Endothelial cell of umbilical vein (primary cell): ENCODE measurements at regions not wholly inside any gene's neighbourhood (a gene's known extent, or its start where the extent isn't known, plus 50 kb on each side); places are given as distances from the start of the nearest gene placed in this dataset.

Source experiments
- BruUV-seq: library from RNA; stranded (reverse); fragments of 400-500 nt; replicated peaks from 2 replicates; lab custom pipeline; 2021; lab: Mats Ljungman, UMichigan
- CTCF ChIA-PET: fragments of 300-600, 350-600 bp; sonication (Branson Sonifier 250); formaldehyde crosslinking; loops from one replicate; lab custom pipeline; 2021; ENCODE audit warnings: antibody characterized with exemption, inconsistent platforms; lab: Charles Lee
- POLR2A ChIA-PET: fragments of 300-600, 350-600 bp; sonication (Branson Sonifier 250); formaldehyde crosslinking; loops from one replicate; lab custom pipeline; 2021; ENCODE audit warnings: antibody characterized with exemption, inconsistent platforms; lab: Charles Lee
- DNase-seq: peaks from one replicate; pipeline ENCODE4 v3.0.0-alpha.2; 2011; ENCODE audit warnings: low read depth, low spot score
- FAIRE-seq: peaks from 2 replicates; lab custom pipeline; 2011; peaks lifted over from hg19 to GRCh38; lab: Jason Lieb, UNC
- H2AFZ ChIP-seq: 2 replicates; pipeline ENCODE4 v1.6.0; 2012; ENCODE audit warnings: low read depth, low read length, control low read depth, inconsistent platforms
- H3K27ac ChIP-seq: 2 replicates; pipeline ENCODE4 v1.5.1; 2011; ENCODE audit warnings: low read depth, mild to moderate bottlenecking, control low read depth, low read length, moderate library complexity; ENCODE audit not compliant: insufficient read depth
- H3K27me3 ChIP-seq, 2 experiments: 2 replicates each; pipeline versions ENCODE4 v1.6.0 to v1.6.1; 2011; ENCODE audit warnings: low read length in 2 of 2, mixed read lengths in 1 of 2; ENCODE audit not compliant: control insufficient read depth in 2 of 2, insufficient read depth in 2 of 2
- H3K36me3 ChIP-seq, 2 experiments: 2 replicates in 1 of 2; 3 replicates in 1 of 2; pipeline ENCODE4 v1.5.1; 2011; ENCODE audit warnings: low read length in 2 of 2, mild to moderate bottlenecking in 1 of 2, moderate library complexity in 1 of 2; ENCODE audit not compliant: control insufficient read depth in 2 of 2, insufficient read depth in 2 of 2; ENCODE audit errors: extremely low read depth in 1 of 2
- H3K4me1 ChIP-seq: 3 replicates; pipeline ENCODE4 v1.5.1; 2011; ENCODE audit warnings: mild to moderate bottlenecking, low read length; ENCODE audit not compliant: control insufficient read depth, insufficient read depth; ENCODE audit errors: extremely low read depth
- H3K4me2 ChIP-seq: 2 replicates; pipeline ENCODE4 v1.6.1; 2011; ENCODE audit warnings: low read length, control low read depth, mixed read lengths; ENCODE audit not compliant: insufficient read depth
- H3K4me3 ChIP-seq, 3 experiments: fragments of 200-600 bp in 1 of 3; sonication (generic), shearing (Covaris generic) in 1 of 3; replicated peaks in 1 of 3; 2 replicates each; pipeline ENCODE4 v1.5.1; 2011 to 2016; ENCODE audit warnings: control low read depth in 3 of 3, low read length in 3 of 3, mild to moderate bottlenecking in 2 of 3, inconsistent platforms in 1 of 3, low read depth in 1 of 3, moderate library complexity in 1 of 3; ENCODE audit not compliant: insufficient read depth in 1 of 3
- H3K79me2 ChIP-seq: 2 replicates; pipeline ENCODE4 v1.6.0; 2012; ENCODE audit warnings: low read length, inconsistent platforms; ENCODE audit not compliant: control insufficient read depth, insufficient read depth
- H3K9ac ChIP-seq: replicated peaks from 2 replicates; pipeline ENCODE3; 2011; ENCODE audit warnings: low read length, control low read depth; ENCODE audit not compliant: insufficient read depth; ENCODE audit errors: extremely low read depth
- H3K9me1 ChIP-seq: replicated peaks from 3 replicates; pipeline ENCODE4 v1.6.0; 2011; ENCODE audit warnings: mild to moderate bottlenecking, low read length; ENCODE audit not compliant: control insufficient read depth, insufficient read depth; ENCODE audit errors: extremely low read depth
- H3K9me3 ChIP-seq: replicated peaks from 2 replicates; pipeline ENCODE4 v1.5.1; 2012; ENCODE audit warnings: low read length, inconsistent platforms; ENCODE audit not compliant: control insufficient read depth, insufficient read depth
- H4K20me1 ChIP-seq: replicated peaks from 2 replicates; pipeline ENCODE3; 2011; ENCODE audit warnings: mild to moderate bottlenecking, low read length; ENCODE audit not compliant: control insufficient read depth, insufficient read depth; ENCODE audit errors: extremely low read depth
- EZH2 ChIP-seq: IDR thresholded peaks from 2 replicates; pipeline ENCODE4 v1.6.1; 2012; ENCODE audit warnings: borderline replicate concordance, low read depth, mild to moderate bottlenecking, moderate library complexity, low read length, inconsistent platforms; ENCODE audit not compliant: severe bottlenecking
- FOS ChIP-seq: IDR thresholded peaks from 2 replicates; pipeline ENCODE4 v1.6.1; 2011; ENCODE audit warnings: mild to moderate bottlenecking, low read length, moderate library complexity, borderline replicate concordance; ENCODE audit not compliant: insufficient read depth
- GATA2 ChIP-seq: IDR thresholded peaks from 2 replicates; pipeline ENCODE4 v1.7.0; 2011; ENCODE audit warnings: low read depth, mild to moderate bottlenecking, moderate library complexity, mixed read lengths, low read length; ENCODE audit not compliant: insufficient read length, insufficient read depth
- JUN ChIP-seq: IDR thresholded peaks from 2 replicates; pipeline ENCODE4 v1.6.1; 2011; ENCODE audit warnings: borderline replicate concordance, low read depth; ENCODE audit not compliant: insufficient read length, insufficient read depth
- MYC ChIP-seq: IDR thresholded peaks from one replicate; pipeline ENCODE4 v1.6.1; 2011; ENCODE audit warnings: mild to moderate bottlenecking, low read depth, low read length
- POLR2A ChIP-seq: IDR thresholded peaks from 2 replicates; pipeline ENCODE4 v1.6.1; 2012; ENCODE audit warnings: low read depth, mild to moderate bottlenecking, control low read depth, low read length
- POLR2AphosphoS5 ChIP-seq: IDR thresholded peaks from 2 replicates; pipeline ENCODE4 v1.6.1; 2012; ENCODE audit warnings: low read depth, mild to moderate bottlenecking, control low read depth, low read length, moderate library complexity; ENCODE audit not compliant: insufficient read depth
- dilution Hi-C: fragments of 300-500 bp; cut with MboI; formaldehyde crosslinking; loops from one replicate; pipeline ENCODE4 v1.15.0; 2019; ENCODE audit warnings: low sequenced_read_pairs; ENCODE audit not compliant: extremely low pct_ligation_motif_present
- intact Hi-C: fragments of 100-400 bp; cut with micrococcal nuclease; formaldehyde crosslinking; loops from one replicate; pipeline ENCODE4 v1.10.0; 2022
- TF ChIP-seq, protein P1 (sequence below), 2 donors: IDR thresholded peaks; 1 replicate in 1 of 2; 2 replicates in 1 of 2; pipeline ENCODE4 v1.5.1; 2011; ENCODE audit warnings: low read length in 2 of 2, mild to moderate bottlenecking in 2 of 2, moderate library complexity in 2 of 2, control low read depth in 1 of 2, inconsistent platforms in 1 of 2, low read depth in 1 of 2; ENCODE audit not compliant: insufficient read depth in 1 of 2; ENCODE audit errors: extremely low read depth in 1 of 2
- TF ChIP-seq, protein P2 (sequence below): IDR thresholded peaks from 2 replicates; pipeline ENCODE4 v1.6.1; 2011; ENCODE audit not compliant: insufficient read depth, insufficient read length

DNA sequence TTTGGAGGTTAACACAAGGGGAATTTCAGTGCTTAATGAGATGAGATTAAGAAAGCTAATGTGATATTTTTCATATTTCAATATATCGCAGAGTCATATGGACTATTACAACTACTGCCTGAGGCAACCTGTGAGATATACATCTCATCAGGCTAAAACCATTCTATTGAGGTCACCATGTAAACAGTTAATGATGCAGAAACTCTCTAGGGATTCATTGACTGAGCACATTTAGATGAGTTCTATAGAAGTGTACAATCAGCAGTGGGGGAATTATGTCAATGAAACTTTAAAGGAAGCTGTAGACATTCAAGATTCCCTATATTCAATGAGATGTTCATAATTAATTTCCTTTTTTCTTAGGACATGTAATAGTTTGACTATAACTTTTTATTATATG is 687.4 kb upstream of the SYT4 start:
- CTCF ChIA-PET: no interaction called here
- BruUV-seq: no TSS peak
- no peak for FAIRE-seq

More for the DNA sequence above, 687.4 kb upstream of the SYT4 start:
- Histone ChIP-seq H3K4me1 (no peaks in the 10 kb centered on the region), H2AFZ (no peak overlapping the region), H3K27me3 (no peaks in the 10 kb centered on the region), H3K79me2 (no peaks in the 10 kb centered on the region), H4K20me1 (no peaks in the 10 kb centered on the region), H3K4me3 (no peak overlapping the region), H3K9ac (no peak overlapping the region), H3K27ac (no peak overlapping the region), H3K36me3 (no peaks in the 10 kb centered on the region), H3K9me3 (no peaks in the 10 kb centered on the region), H3K9me1 (no peaks in the 10 kb centered on the region), H3K4me2 (no peak overlapping the region)
- POLR2A ChIA-PET: no interaction called here
- dilution Hi-C loops (no loop called here), intact Hi-C loops (no loop called here)
- no peak for DNase-seq
- TF ChIP-seq, protein P1, sequence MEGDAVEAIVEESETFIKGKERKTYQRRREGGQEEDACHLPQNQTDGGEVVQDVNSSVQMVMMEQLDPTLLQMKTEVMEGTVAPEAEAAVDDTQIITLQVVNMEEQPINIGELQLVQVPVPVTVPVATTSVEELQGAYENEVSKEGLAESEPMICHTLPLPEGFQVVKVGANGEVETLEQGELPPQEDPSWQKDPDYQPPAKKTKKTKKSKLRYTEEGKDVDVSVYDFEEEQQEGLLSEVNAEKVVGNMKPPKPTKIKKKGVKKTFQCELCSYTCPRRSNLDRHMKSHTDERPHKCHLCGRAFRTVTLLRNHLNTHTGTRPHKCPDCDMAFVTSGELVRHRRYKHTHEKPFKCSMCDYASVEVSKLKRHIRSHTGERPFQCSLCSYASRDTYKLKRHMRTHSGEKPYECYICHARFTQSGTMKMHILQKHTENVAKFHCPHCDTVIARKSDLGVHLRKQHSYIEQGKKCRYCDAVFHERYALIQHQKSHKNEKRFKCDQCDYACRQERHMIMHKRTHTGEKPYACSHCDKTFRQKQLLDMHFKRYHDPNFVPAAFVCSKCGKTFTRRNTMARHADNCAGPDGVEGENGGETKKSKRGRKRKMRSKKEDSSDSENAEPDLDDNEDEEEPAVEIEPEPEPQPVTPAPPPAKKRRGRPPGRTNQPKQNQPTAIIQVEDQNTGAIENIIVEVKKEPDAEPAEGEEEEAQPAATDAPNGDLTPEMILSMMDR (IDR thresholded peaks at IDR 0.05; ENCODE audit: extremely low read depth in 1 of 2, insufficient read depth in 1 of 2, low read depth in 1 of 2, low read length in 2 of 2): no peak
- TF ChIP-seq POLR2A: no peak
- TF ChIP-seq FOS: no peak
- no peak for TF ChIP-seq GATA2
- TF ChIP-seq, protein P2, sequence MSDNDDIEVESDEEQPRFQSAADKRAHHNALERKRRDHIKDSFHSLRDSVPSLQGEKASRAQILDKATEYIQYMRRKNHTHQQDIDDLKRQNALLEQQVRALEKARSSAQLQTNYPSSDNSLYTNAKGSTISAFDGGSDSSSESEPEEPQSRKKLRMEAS: no peak
- TF ChIP-seq EZH2: no peak
- TF ChIP-seq POLR2AphosphoS5: no peak
- TF ChIP-seq MYC: no peak
- no peak for TF ChIP-seq JUN
